Loucy (cell line): ENCODE measurements at regions not wholly inside any gene's neighbourhood (a gene's known extent, or its start where the extent isn't known, plus 50 kb on each side); places are given as distances from the start of the nearest gene placed in this dataset.

Experiments
- H2AFZ ChIP-seq: fragments of 200-600 bp; sonication (generic); 2 replicates; pipeline ENCODE4 v1.6.0; 2016; ENCODE audit warnings: antibody characterized with exemption, mild to moderate bottlenecking, low read length, moderate library complexity
- H3F3A ChIP-seq: fragments of 200-600 bp; 2 replicates; pipeline ENCODE4 v1.6.0; 2016; ENCODE audit warnings: antibody characterized with exemption, low read depth, mild to moderate bottlenecking
- H3K27me3 ChIP-seq: fragments of 200-600 bp; sonication (generic); 2 replicates; pipeline ENCODE4 v1.6.1; 2014; ENCODE audit warnings: low read length, mild to moderate bottlenecking; ENCODE audit not compliant: insufficient read depth, poor library complexity, severe bottlenecking
- H3K36me3 ChIP-seq: fragments of 200-600 bp; sonication (generic); 2 replicates; pipeline ENCODE4 v1.6.1; 2016; ENCODE audit warnings: low read length; ENCODE audit not compliant: insufficient read depth
- H3K4me1 ChIP-seq: fragments of 200-600 bp; sonication (generic); 2 replicates; pipeline ENCODE4 v1.5.1; 2014; ENCODE audit warnings: low read length, mild to moderate bottlenecking; ENCODE audit not compliant: insufficient read depth, poor library complexity, severe bottlenecking
- H3K4me2 ChIP-seq: fragments of 200-600 bp; sonication (generic); 2 replicates; pipeline ENCODE4 v1.6.0; 2014; ENCODE audit warnings: antibody characterized with exemption, low read length, low read depth, mild to moderate bottlenecking; ENCODE audit not compliant: poor library complexity, severe bottlenecking
- H3K4me3 ChIP-seq: fragments of 200-600 bp; sonication (generic); 2 replicates; pipeline ENCODE4 v1.5.1; 2014; ENCODE audit warnings: low read length, mild to moderate bottlenecking, mixed read lengths; ENCODE audit not compliant: poor library complexity, severe bottlenecking
- H3K79me2 ChIP-seq: fragments of 200-600 bp; sonication (generic); 2 replicates; pipeline ENCODE4 v1.6.1; 2014; ENCODE audit warnings: low read length; ENCODE audit not compliant: insufficient read depth
- H3K9ac ChIP-seq: fragments of 200-600 bp; sonication (generic); 2 replicates; pipeline ENCODE4 v1.6.0; 2014; ENCODE audit warnings: mild to moderate bottlenecking, low read depth, low read length, moderate library complexity; ENCODE audit not compliant: poor library complexity, severe bottlenecking
- H3K9me2 ChIP-seq: fragments of 200-600 bp; sonication (generic); replicated peaks from 2 replicates; pipeline ENCODE4 v1.6.1; 2016; ENCODE audit warnings: low read depth, low read length, mixed read lengths
- H3K9me3 ChIP-seq: fragments of 200-600 bp; sonication (generic); 2 replicates; pipeline ENCODE4 v1.6.1; 2014; ENCODE audit warnings: mild to moderate bottlenecking, antibody characterized with exemption, low read length, low read depth; ENCODE audit not compliant: insufficient read depth
- H4K20me1 ChIP-seq: fragments of 200-600 bp; sonication (generic); 2 replicates; pipeline ENCODE4 v1.6.0; 2014; ENCODE audit warnings: antibody characterized with exemption, low read length, mild to moderate bottlenecking; ENCODE audit not compliant: insufficient read depth, poor library complexity, severe bottlenecking
- CTCF ChIP-seq: fragments of 200-600 bp; sonication (generic); conservative IDR thresholded peaks from 2 replicates; pipeline ENCODE4 v1.5.1; 2014; ENCODE audit warnings: mild to moderate bottlenecking, antibody characterized with exemption, low read length
- EZH2phosphoT487 ChIP-seq: fragments of 200-600 bp; IDR thresholded peaks from 2 replicates; pipeline ENCODE4 v1.6.1; 2018; ENCODE audit warnings: antibody characterized with exemption, mild to moderate bottlenecking, moderate library complexity, borderline replicate concordance

DNA sequence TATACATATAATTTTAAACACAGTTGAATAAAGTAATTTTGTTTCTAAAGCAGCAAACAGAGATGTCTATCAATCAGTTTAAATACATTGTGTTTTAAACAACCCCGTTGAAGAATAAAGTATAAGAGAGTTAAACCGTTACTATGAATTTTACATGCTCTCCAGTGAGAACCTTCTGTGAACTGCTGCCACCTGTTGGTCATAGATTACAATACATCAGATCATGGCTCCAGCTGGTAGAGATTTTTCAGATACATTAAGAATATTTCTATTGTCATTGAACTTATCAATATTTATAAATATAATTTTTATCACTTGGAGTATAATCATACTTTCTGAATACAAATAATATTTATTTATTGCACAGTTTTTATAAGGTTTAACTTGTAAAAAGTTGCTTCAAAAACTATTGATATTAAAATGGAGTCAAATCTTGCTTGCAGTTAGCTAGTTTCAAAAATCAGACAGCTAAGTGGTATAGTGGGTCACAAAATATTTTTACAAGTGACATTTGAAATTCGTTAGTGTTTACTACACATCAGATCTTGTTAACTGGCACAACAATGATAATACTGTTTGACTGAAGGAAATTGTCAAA, 561.2 kb upstream of the PHF14 start:
- no peaks in the 10 kb centered on the region for H3K9me3 ChIP-seq
- no peak overlapping the region for H3K9ac ChIP-seq
- H3K4me1 ChIP-seq, result no peaks in the 10 kb centered on the region
- TF ChIP-seq CTCF (peak; percentile 74), EZH2phosphoT487 (no peak)
- H3K36me3 ChIP-seq, result no peaks in the 10 kb centered on the region
- H3K27me3 ChIP-seq, result no peaks in the 10 kb centered on the region
- H3K9me2 ChIP-seq, result no peaks in the 10 kb centered on the region
- peak overlapping the region; percentile 27; the same call in 1 of the 2 replicates for H2AFZ ChIP-seq
- no peak overlapping the region for H3K4me3 ChIP-seq
- no peak overlapping the region for H3K4me2 ChIP-seq
- no peaks in the 10 kb centered on the region for H3K79me2 ChIP-seq
- no peaks in the 10 kb centered on the region for H4K20me1 ChIP-seq
- H3F3A ChIP-seq, result no peaks in the 10 kb centered on the region

DNA sequence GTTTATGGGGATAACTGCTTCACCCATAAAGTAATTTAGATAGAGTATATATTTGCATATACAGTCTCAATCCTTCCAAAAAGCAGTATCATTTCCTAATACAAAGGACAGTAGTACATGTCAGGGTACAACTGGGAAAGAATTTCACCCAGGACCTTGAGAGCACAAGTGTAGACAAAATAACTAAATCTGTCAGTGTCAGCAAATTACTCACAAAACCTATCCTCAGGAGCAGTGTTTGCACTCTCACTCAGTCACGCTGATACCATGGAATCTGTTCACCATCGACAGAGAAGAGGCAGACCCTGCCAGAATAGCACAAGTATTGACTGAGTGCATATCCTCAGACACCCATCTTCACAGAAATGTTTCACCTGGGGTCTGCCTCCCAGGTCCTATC, 554.7 kb upstream of the PHF14 start:
- Histone ChIP-seq H2AFZ (peak overlapping the region; percentile 55; the same call in 1 of the 2 replicates), H3K9me2 (no peaks in the 10 kb centered on the region), H3K36me3 (no peaks in the 10 kb centered on the region), H3K4me1 (no peaks in the 10 kb centered on the region), H3K27me3 (no peaks in the 10 kb centered on the region), H3K9me3 (no peaks in the 10 kb centered on the region), H3K4me3 (no peak overlapping the region), H3K79me2 (no peaks in the 10 kb centered on the region), H3K9ac (no peak overlapping the region), H3F3A (no peaks in the 10 kb centered on the region), H4K20me1 (no peaks in the 10 kb centered on the region), H3K4me2 (no peak overlapping the region)
- no peak for TF ChIP-seq CTCF
- TF ChIP-seq EZH2phosphoT487, result no peak

DNA sequence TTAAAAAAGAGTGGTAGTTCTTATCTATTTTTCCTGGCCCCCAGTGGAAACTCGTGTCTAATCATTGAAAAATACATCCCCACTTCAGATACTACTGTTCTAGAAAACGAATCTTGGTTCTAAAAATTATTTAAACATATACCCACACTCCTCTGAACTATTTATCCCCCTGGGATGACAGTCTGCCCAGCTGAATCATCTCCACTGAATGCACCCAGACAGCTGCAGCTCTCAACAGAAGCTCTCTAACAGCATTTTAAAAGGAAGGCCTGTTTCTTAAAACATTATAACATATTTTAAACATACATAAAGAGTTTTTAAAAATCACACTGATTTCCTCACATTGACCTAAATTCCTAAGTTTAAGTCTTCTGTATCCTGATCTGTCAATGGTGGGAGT, 544.6 kb upstream of the PHF14 start:
- TF ChIP-seq EZH2phosphoT487 (no peak), CTCF (no peak)
- Histone ChIP-seq H2AFZ (no peak overlapping the region), H3F3A (no peaks in the 10 kb centered on the region)

More for the DNA sequence above, 544.6 kb upstream of the PHF14 start:
- Histone ChIP-seq H3K79me2 (no peaks in the 10 kb centered on the region), H4K20me1 (no peaks in the 10 kb centered on the region), H3K9ac (no peak overlapping the region), H3K4me3 (no peak overlapping the region), H3K9me3 (no peaks in the 10 kb centered on the region), H3K9me2 (no peaks in the 10 kb centered on the region), H3K27me3 (no peaks in the 10 kb centered on the region), H3K4me2 (no peak overlapping the region), H3K36me3 (no peaks in the 10 kb centered on the region), H3K4me1 (no peaks in the 10 kb centered on the region)
